H1 (cell line): ENCODE measurements at regions not wholly inside any gene's neighbourhood (a gene's known extent, or its start where the extent isn't known, plus 50 kb on each side); places are given as distances from the start of the nearest gene placed in this dataset.

Experiments used
- CTCF ChIA-PET: fragments of 300-600 bp; sonication (Branson Sonifier 250); formaldehyde crosslinking; loops from one replicate; lab custom pipeline; 2021; ENCODE audit not compliant: partially characterized antibody; lab: Charles Lee
- POLR2A ChIA-PET: fragments of 300-600 bp; sonication (Branson Sonifier 250); formaldehyde crosslinking; loops from one replicate; lab custom pipeline; 2021; ENCODE audit warnings: inconsistent platforms; ENCODE audit not compliant: partially characterized antibody; lab: Charles Lee
- DNase-seq, 2 experiments: peaks; one replicate each; pipeline versions ENCODE4 v3.0.0 to v3.0.0-alpha.2; 2010 to 2022; ENCODE audit warnings: low spot score in 2 of 2, low read depth in 1 of 2, mixed read lengths in 1 of 2
- FAIRE-seq: peaks from 2 replicates; lab custom pipeline; 2011; peaks lifted over from hg19 to GRCh38; lab: Jason Lieb, UNC
- H2AFZ ChIP-seq: 2 replicates; pipeline ENCODE4 v1.8.1; 2012; ENCODE audit warnings: low read length, inconsistent platforms
- H2AK5ac ChIP-seq: 2 replicates; pipeline ENCODE4 v1.6.1; 2013; ENCODE audit warnings: low read depth, low read length
- H2BK120ac ChIP-seq: replicated peaks from 2 replicates; pipeline ENCODE3; 2013; ENCODE audit warnings: low read depth, low read length, inconsistent platforms
- H2BK12ac ChIP-seq: 2 replicates; pipeline ENCODE4 v1.6.1; 2013; ENCODE audit warnings: low read depth, low read length
- H2BK15ac ChIP-seq: 2 replicates; pipeline ENCODE4 v1.6.1; 2013; ENCODE audit warnings: low read length
- H2BK20ac ChIP-seq: 2 replicates; pipeline ENCODE4 v1.6.1; 2013; ENCODE audit warnings: low read length
- H2BK5ac ChIP-seq: 2 replicates; pipeline ENCODE4 v1.6.1; 2013; ENCODE audit warnings: low read depth, low read length
- H3K14ac ChIP-seq: 2 replicates; pipeline ENCODE4 v1.6.1; 2013; ENCODE audit warnings: inconsistent platforms; ENCODE audit not compliant: insufficient read length
- H3K18ac ChIP-seq: 2 replicates; pipeline ENCODE4 v1.6.1; 2013; ENCODE audit warnings: low read length; ENCODE audit errors: extremely low read depth
- H3K23ac ChIP-seq: 2 replicates; pipeline ENCODE4 v1.6.1; 2013; ENCODE audit warnings: inconsistent platforms; ENCODE audit not compliant: insufficient read length
- H3K23me2 ChIP-seq: 2 replicates; pipeline ENCODE4 v1.6.1; 2013; ENCODE audit warnings: low read depth, low read length
- H3K27ac ChIP-seq: 2 replicates; pipeline ENCODE4 v1.6.1; 2011; ENCODE audit warnings: low read depth, low read length, inconsistent platforms
- H3K27me3 ChIP-seq, 4 experiments: replicated peaks in 1 of 4; 1 replicate in 1 of 4; 2 replicates in 3 of 4; pipeline versions ENCODE4 v1.6.1 to v1.8.1; 2011 to 2013; ENCODE audit warnings: low read length in 3 of 4, mild to moderate bottlenecking in 3 of 4, inconsistent platforms in 2 of 4, mixed read lengths in 2 of 4, moderate library complexity in 1 of 4; ENCODE audit not compliant: control insufficient read depth in 3 of 4, insufficient read depth in 3 of 4; ENCODE audit errors: extremely low read depth in 1 of 4
- H3K36me3 ChIP-seq, 4 experiments: 2 replicates each; pipeline versions ENCODE4 v1.6.1 to v1.8.1; 2011 to 2013; ENCODE audit warnings: mild to moderate bottlenecking in 4 of 4, low read length in 3 of 4, moderate library complexity in 2 of 4, control low read depth in 1 of 4, inconsistent platforms in 1 of 4; ENCODE audit not compliant: insufficient read depth in 4 of 4, control insufficient read depth in 2 of 4
- H3K4ac ChIP-seq: replicated peaks from 2 replicates; pipeline ENCODE3; 2013; ENCODE audit warnings: low read length, low read depth, mixed read lengths, inconsistent platforms; ENCODE audit not compliant: insufficient read length
- H3K4me1 ChIP-seq, 4 experiments: replicated peaks in 1 of 4; 1 replicate in 1 of 4; 2 replicates in 3 of 4; pipeline versions ENCODE4 v1.6.1 to v1.8.1; 2011 to 2013; ENCODE audit warnings: low read length in 3 of 4, inconsistent platforms in 2 of 4, mixed read lengths in 1 of 4; ENCODE audit not compliant: insufficient read depth in 4 of 4, control insufficient read depth in 3 of 4
- H3K4me2 ChIP-seq, 2 experiments: 2 replicates each; pipeline versions ENCODE4 v1.6.1 to v1.8.1; 2011 to 2013; ENCODE audit warnings: low read depth in 2 of 2, low read length in 2 of 2, control low read depth in 1 of 2, inconsistent platforms in 1 of 2, mild to moderate bottlenecking in 1 of 2; ENCODE audit not compliant: insufficient read depth in 1 of 2
- H3K4me3 ChIP-seq, 4 experiments: fragments of 200-600, 300-600 bp in 1 of 4; sonication (generic), shearing (Covaris generic), sonication (Bioruptor Twin) in 1 of 4; 2 replicates each; pipeline versions ENCODE4 v1.5.1 to v1.8.1; 2011 to 2016; ENCODE audit warnings: low read length in 4 of 4, low read depth in 3 of 4, control low read depth in 2 of 4, inconsistent platforms in 2 of 4, mild to moderate bottlenecking in 2 of 4, mixed read lengths in 1 of 4, moderate library complexity in 1 of 4; ENCODE audit not compliant: insufficient read depth in 2 of 4; ENCODE audit errors: extremely low read depth in 1 of 4
- H3K56ac ChIP-seq: replicated peaks from 2 replicates; pipeline ENCODE3; 2013; ENCODE audit warnings: low read depth, mild to moderate bottlenecking, mixed read lengths, low read length, inconsistent platforms; ENCODE audit not compliant: insufficient read length
- H3K79me1 ChIP-seq: 2 replicates; pipeline ENCODE4 v1.6.1; 2013; ENCODE audit warnings: low read depth, low read length, control low read depth
- H3K79me2 ChIP-seq, 2 experiments: 2 replicates each; pipeline versions ENCODE4 v1.6.1 to v1.8.1; 2012 to 2013; ENCODE audit warnings: low read length in 2 of 2, mild to moderate bottlenecking in 2 of 2, inconsistent platforms in 1 of 2; ENCODE audit not compliant: insufficient read depth in 2 of 2, control insufficient read depth in 1 of 2
- H3K9ac ChIP-seq, 4 experiments: replicated peaks in 1 of 4; 1 replicate in 1 of 4; 2 replicates in 3 of 4; pipeline versions ENCODE4 v1.6.1 to v1.8.1; 2011 to 2013; ENCODE audit warnings: low read depth in 3 of 4, low read length in 3 of 4, control low read depth in 2 of 4, mild to moderate bottlenecking in 2 of 4, moderate library complexity in 2 of 4, inconsistent platforms in 1 of 4; ENCODE audit errors: extremely low read depth in 1 of 4
- H3K9me3 ChIP-seq, 2 experiments: 2 replicates each; pipeline versions ENCODE4 v1.6.1 to v1.8.1; 2012 to 2013; ENCODE audit warnings: mild to moderate bottlenecking in 2 of 2, moderate library complexity in 2 of 2, control low read depth in 1 of 2, inconsistent platforms in 1 of 2, low read depth in 1 of 2, low read length in 1 of 2, mixed read lengths in 1 of 2; ENCODE audit not compliant: insufficient read depth in 2 of 2
- H4K20me1 ChIP-seq, 2 experiments: replicated peaks in 1 of 2; 2 replicates each; pipeline versions ENCODE3 to v1.8.1; 2011 to 2013; ENCODE audit warnings: inconsistent platforms in 2 of 2, low read length in 2 of 2, mild to moderate bottlenecking in 1 of 2; ENCODE audit not compliant: insufficient read depth in 2 of 2, control insufficient read depth in 1 of 2
- H4K5ac ChIP-seq: 2 replicates; pipeline ENCODE4 v1.6.1; 2013; ENCODE audit warnings: low read length, low read depth, mixed read lengths, inconsistent platforms; ENCODE audit not compliant: insufficient read length
- H4K8ac ChIP-seq: 2 replicates; pipeline ENCODE4 v1.8.0; 2013; ENCODE audit warnings: mild to moderate bottlenecking, moderate library complexity, low read length, inconsistent platforms; ENCODE audit not compliant: insufficient read depth; ENCODE audit errors: extremely low read depth
- H4K91ac ChIP-seq: replicated peaks from 2 replicates; pipeline ENCODE3; 2013; ENCODE audit warnings: low read length, mixed read lengths, inconsistent platforms; ENCODE audit not compliant: insufficient read length
- CREB1 ChIP-seq: IDR thresholded peaks from 2 replicates; pipeline ENCODE4 v1.6.1; 2012; ENCODE audit warnings: inconsistent platforms
- EGR1 ChIP-seq: IDR thresholded peaks from 2 replicates; pipeline ENCODE4 v1.6.1; 2011; ENCODE audit warnings: low read depth, low read length, borderline replicate concordance
- EZH2 ChIP-seq: fragments of 200-600 bp; sonication (generic); IDR thresholded peaks from 2 replicates; pipeline ENCODE4 v1.7.1; 2012; ENCODE audit warnings: low read depth, mild to moderate bottlenecking, moderate library complexity, low read length, inconsistent platforms; ENCODE audit not compliant: severe bottlenecking
- JUN ChIP-seq: IDR thresholded peaks from 2 replicates; pipeline ENCODE4 v1.6.1; 2011; ENCODE audit warnings: low read depth, mild to moderate bottlenecking, improper control_type of control experiment, low read length
- NANOG ChIP-seq: IDR thresholded peaks from 2 replicates; pipeline ENCODE4 v1.6.1; 2011; ENCODE audit warnings: low read length, low read depth, mild to moderate bottlenecking, inconsistent platforms; ENCODE audit not compliant: insufficient read depth, poor library complexity, severe bottlenecking
- POLR2AphosphoS5 ChIP-seq: IDR thresholded peaks from 2 replicates; pipeline ENCODE4 v1.6.1; 2011; ENCODE audit warnings: low read depth, low read length
- RAD21 ChIP-seq, 2 experiments: IDR thresholded peaks in 1 of 2; conservative IDR thresholded peaks in 1 of 2; 2 replicates each; pipeline ENCODE4 v1.6.1; 2011; ENCODE audit warnings: low read depth in 2 of 2, low read length in 2 of 2, improper control_type of control experiment in 1 of 2, inconsistent platforms in 1 of 2, mild to moderate bottlenecking in 1 of 2, moderate library complexity in 1 of 2
- TEAD4 ChIP-seq: IDR thresholded peaks from 2 replicates; pipeline ENCODE4 v1.6.1; 2012; ENCODE audit warnings: low read depth, low read length, inconsistent platforms, mixed read lengths
- YY1 ChIP-seq: IDR thresholded peaks from 2 replicates; pipeline ENCODE4 v1.6.1; 2011; ENCODE audit warnings: low read depth, mild to moderate bottlenecking, low read length
- WGBS, 2 experiments: shearing (Covaris generic) in 1 of 2; methylation state at CpG; one replicate each; pipeline versions ENCODE4 v1.1.6 to v1.1.7; 2013 to 2015; ENCODE audit warnings: low lambda C conversion rate in 2 of 2, mixed read lengths in 2 of 2, inconsistent platforms in 1 of 2, low coverage in 1 of 2, missing lambda C conversion rate in 1 of 2; ENCODE audit not compliant: insufficient replicate concordance in 2 of 2, insufficient coverage in 1 of 2, insufficient read length in 1 of 2; ENCODE audit errors: extremely low coverage in 1 of 2, missing lambda C conversion rate in 1 of 2; 5-methylcytosine and 5-hydroxymethylcytosine counted together
- TF ChIP-seq, protein P1 (sequence below), 3 experiments: IDR thresholded peaks; 1 replicate in 2 of 3; 2 replicates in 1 of 3; pipeline versions ENCODE4 v1.5.1 to v1.6.1; 2011; ENCODE audit warnings: low read length in 3 of 3, mild to moderate bottlenecking in 3 of 3, inconsistent platforms in 2 of 3, low read depth in 1 of 3, moderate library complexity in 1 of 3; ENCODE audit not compliant: insufficient read depth in 1 of 3; ENCODE audit errors: control extremely low read depth in 1 of 3

DNA sequence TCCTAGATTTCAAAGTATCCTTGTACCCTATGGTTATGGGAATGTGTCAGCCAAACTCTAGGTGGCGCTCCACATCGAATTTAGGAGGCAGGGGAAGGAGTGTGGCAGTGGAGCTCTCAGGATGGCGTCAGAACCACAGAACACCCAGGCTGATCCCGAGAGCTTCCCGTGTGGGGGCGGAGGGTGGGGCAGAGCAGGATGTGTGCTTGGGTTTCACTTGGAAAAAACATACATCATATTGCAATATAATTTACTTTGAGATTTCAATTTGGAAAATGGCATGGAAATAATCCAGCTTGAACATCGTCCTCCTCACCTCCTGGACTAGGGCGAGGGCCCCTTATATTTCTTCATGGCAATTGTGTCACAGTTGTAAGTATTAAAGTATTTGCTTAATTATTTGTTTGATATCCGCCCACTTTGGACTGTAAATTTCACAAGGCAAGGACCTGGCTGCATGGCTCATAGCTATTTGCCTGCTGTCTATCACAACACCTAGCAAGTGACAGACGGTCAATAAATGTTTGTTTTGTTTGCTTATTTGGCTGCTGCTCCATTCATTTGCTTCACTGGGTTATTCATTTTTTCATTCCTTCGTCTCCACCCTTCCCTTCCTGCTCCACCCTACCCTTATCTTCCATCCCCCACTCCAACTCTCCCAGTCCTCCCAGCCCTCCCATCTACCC lies 221.5 kb upstream of the HMGA2 start:
- H4K20me1 ChIP-seq: no peaks in the 10 kb centered on the region
- no peak overlapping the region for H2AK5ac ChIP-seq
- FAIRE-seq (peak; percentile 86), DNase-seq (peak; percentile 39 to 70)
- no peak overlapping the region for H2BK12ac ChIP-seq
- CTCF ChIA-PET: interaction anchor here (0.5 to 2.8 kb wide), 39 partner anchors 9 to 482 kb away, joined by 3 to 22 read pairs (median 4); no protein-coding TSS in a partner anchor
- no peak overlapping the region for H4K8ac ChIP-seq
- H3K79me2 ChIP-seq: no peaks in the 10 kb centered on the region
- H2BK15ac ChIP-seq: no peak overlapping the region
- WGBS, 2 experiments: 43% methylated on average over 11 of the region's 11 CpGs; no CpG with 5 or more reads in 1 of the 2 experiments
- no peak overlapping the region for H3K23ac ChIP-seq
- no peak overlapping the region for H3K18ac ChIP-seq
- H3K9ac ChIP-seq: no peak overlapping the region
- H3K4ac ChIP-seq: no peak overlapping the region
- H4K5ac ChIP-seq: no peak overlapping the region
- no peak overlapping the region for H2BK5ac ChIP-seq
- H2BK20ac ChIP-seq: no peak overlapping the region
- H3K36me3 ChIP-seq: no peaks in the 10 kb centered on the region
- no peak overlapping the region for H3K56ac ChIP-seq
- no peaks in the 10 kb centered on the region; the same call in 1 of the 2 replicates for H3K23me2 ChIP-seq
- no peak overlapping the region for H2AFZ ChIP-seq
- no peak overlapping the region for H3K14ac ChIP-seq
- H3K27me3 ChIP-seq: no peaks in the 10 kb centered on the region
- H3K4me3 ChIP-seq: no peak overlapping the region
- peaks cover 0 to 9% (median 2%) of the 10 kb centered on the region in 4 experiments; a peak in 2 of 7 replicates for H3K4me1 ChIP-seq
- no peak overlapping the region for H3K27ac ChIP-seq
- TF ChIP-seq YY1: 0 out of 2 replicates have a peak, but pooled peaks have one; percentile 20
- 0 out of 2 replicates have a peak, but pooled peaks have one; percentile 27 for TF ChIP-seq TEAD4
- TF ChIP-seq CREB1: peak; percentile 63; the same call in 1 of the 2 replicates
- TF ChIP-seq EZH2: no peak
- TF ChIP-seq NANOG: no peak
- TF ChIP-seq EGR1: peak; percentile 71; the same call in 1 of the 2 replicates
- no peak for TF ChIP-seq JUN
- TF ChIP-seq RAD21 (IDR thresholded peaks at IDR 0.05 in 1 of 2, conservative IDR thresholded peaks at IDR 0.05 in 1 of 2; ENCODE audit: low read depth in 2 of 2, low read length in 2 of 2): peak; percentile 84 to 85
- TF ChIP-seq POLR2AphosphoS5: no peak
- TF ChIP-seq, protein P1, sequence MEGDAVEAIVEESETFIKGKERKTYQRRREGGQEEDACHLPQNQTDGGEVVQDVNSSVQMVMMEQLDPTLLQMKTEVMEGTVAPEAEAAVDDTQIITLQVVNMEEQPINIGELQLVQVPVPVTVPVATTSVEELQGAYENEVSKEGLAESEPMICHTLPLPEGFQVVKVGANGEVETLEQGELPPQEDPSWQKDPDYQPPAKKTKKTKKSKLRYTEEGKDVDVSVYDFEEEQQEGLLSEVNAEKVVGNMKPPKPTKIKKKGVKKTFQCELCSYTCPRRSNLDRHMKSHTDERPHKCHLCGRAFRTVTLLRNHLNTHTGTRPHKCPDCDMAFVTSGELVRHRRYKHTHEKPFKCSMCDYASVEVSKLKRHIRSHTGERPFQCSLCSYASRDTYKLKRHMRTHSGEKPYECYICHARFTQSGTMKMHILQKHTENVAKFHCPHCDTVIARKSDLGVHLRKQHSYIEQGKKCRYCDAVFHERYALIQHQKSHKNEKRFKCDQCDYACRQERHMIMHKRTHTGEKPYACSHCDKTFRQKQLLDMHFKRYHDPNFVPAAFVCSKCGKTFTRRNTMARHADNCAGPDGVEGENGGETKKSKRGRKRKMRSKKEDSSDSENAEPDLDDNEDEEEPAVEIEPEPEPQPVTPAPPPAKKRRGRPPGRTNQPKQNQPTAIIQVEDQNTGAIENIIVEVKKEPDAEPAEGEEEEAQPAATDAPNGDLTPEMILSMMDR (IDR thresholded peaks at IDR 0.05; ENCODE audit: control extremely low read depth in 1 of 3, insufficient read depth in 1 of 3, low read depth in 1 of 3, low read length in 3 of 3): peak; percentile 62 to 79 (median 64)
- H3K9me3 ChIP-seq: no peaks in the 10 kb centered on the region
- POLR2A ChIA-PET: no interaction called here
- no peak overlapping the region for H4K91ac ChIP-seq
- H2BK120ac ChIP-seq: no peak overlapping the region
- H3K79me1 ChIP-seq: no peaks in the 10 kb centered on the region
- H3K4me2 ChIP-seq: peak overlapping the region; percentile 1 to 31; a peak in 2 of 4 replicates
